HG03342 (cell line): ENCODE measurements at regions not wholly inside any gene's neighbourhood (a gene's known extent, or its start where the extent isn't known, plus 50 kb on each side); places are given as distances from the start of the nearest gene placed in this dataset.

Source experiments
- ATAC-seq: cut with Tn5 transposase; IDR thresholded peaks from one replicate; pipeline ENCODE4 v1.9.1; 2021; ENCODE audit warnings: mild to moderate bottlenecking, moderate library complexity; ENCODE audit not compliant: unreplicated experiment

DNA sequence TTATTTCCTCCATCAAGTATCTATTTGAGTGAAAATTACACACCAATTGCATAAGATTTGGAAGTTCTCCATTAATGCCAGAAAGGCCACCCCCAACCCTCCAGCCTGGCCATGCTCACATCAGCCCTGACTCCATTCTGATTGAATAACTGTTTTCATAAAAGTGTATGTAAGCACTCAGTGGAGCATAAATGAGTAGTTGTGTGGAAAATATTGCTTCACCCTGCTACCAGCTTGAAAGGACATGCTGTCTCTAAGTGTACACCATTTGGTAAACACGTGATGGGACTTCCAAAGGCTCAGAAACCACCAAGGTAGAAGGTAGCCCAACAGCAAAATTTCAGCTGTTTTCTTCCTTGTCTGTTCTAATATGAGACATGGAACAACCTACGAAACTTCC is 393.8 kb downstream of the ZNF385D start:
- ATAC-seq, result no peak

DNA sequence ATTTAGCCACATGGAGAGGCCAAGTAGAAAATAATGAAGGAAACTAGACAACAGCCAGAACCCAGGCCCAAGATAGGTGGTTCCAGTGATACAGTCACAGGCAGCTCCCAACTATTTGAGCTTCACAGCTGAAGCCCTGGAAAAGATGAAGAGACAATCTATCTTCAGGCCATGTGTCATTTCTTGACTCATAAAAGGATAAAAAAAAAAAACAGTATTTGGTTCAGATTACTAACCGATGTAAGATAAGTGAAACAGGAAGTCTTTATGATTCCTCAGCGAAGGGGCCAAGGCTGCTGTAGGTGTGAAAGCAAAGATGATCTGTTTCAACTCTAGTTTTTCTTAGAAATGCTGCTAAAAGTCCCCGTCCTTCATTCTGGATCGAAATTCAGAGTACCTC is 394.6 kb downstream of the ZNF385D start:
- no peak for ATAC-seq

DNA sequence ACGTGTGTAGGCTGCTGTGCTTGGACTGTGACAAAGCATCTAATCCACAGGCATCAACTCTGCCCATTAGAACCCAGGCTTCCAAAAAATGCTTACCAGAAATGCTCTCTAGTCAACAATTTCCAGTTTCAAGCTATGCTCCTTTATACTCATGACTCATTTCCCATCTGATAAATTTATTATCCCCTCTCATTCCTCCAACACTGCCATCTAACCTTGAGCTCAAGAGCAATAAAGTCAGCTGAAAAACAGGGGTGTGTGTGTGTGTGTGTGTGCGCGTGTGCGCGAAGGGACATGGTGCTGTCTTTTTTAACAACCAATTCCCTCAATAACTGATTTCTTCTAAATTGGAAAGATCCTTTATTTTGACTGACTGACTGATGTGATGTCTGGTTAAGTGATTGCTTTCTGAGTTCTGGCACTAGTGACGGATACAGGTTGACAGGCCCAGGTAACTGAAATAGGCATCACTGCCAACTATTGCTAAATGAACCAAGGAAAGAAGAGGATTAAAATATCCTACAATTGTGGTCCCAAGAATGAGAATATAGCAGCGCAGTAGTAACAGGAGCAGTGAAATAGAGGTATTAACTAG is 405.5 kb downstream of the ZNF385D start:
- ATAC-seq, result no peak

DNA sequence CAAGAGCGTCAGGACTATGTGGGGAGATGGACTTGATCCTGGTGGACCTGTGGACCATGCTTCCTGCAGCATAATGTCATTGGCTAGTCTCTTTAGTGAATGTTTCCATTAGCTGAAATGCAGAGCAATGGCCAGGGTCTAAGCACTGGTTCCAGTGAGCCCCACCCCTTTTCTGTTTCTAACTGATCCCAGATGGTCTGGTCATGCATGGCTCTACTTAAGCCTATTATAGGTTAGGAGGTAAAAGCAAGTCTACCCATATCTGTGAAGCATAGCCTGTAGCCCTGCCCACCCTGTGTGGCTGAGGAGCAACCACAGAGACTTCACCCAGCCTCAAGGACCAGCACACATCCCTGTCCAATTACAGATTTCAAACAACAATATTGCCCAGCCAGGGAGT is 419.2 kb downstream of the ZNF385D start:
- no peak for ATAC-seq

DNA sequence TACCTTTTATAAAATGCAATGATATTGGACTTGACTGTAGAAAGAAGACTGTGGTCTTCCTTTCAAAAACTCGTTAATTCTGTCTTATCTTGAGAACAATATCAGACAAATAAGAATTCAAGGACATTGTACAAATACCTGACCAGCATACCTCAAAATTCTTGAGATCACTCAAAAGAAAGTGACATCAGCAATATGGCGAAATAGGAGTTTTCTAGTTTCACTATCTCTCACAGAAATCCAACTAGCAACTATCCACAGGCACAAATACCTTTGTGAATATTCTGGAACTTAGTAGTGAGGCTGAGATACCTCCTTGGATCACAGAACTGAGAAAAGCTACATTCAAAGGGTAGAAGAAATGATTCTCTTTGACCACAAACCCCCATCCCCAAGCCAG is 419.7 kb downstream of the ZNF385D start:
- no peak for ATAC-seq

DNA sequence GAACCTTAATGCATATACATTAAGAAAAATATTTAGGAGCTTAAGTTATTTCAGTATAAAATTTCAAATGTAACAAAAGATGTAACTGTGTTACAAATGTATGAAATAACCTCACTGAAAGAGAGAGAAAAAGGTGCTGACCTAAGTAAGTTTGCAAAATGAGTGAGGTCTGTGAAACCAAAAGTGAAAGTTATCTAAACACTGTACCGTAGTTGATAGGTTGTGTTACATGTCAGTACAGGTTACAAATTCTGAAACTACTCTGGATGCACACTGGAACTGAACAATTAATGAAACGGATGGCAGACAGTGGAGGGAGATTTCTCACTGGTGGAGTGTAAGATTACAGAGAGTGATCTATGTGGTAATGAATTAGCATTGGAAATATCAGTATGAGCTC is 420.7 kb downstream of the ZNF385D start:
- peak; percentile 96 for ATAC-seq

DNA sequence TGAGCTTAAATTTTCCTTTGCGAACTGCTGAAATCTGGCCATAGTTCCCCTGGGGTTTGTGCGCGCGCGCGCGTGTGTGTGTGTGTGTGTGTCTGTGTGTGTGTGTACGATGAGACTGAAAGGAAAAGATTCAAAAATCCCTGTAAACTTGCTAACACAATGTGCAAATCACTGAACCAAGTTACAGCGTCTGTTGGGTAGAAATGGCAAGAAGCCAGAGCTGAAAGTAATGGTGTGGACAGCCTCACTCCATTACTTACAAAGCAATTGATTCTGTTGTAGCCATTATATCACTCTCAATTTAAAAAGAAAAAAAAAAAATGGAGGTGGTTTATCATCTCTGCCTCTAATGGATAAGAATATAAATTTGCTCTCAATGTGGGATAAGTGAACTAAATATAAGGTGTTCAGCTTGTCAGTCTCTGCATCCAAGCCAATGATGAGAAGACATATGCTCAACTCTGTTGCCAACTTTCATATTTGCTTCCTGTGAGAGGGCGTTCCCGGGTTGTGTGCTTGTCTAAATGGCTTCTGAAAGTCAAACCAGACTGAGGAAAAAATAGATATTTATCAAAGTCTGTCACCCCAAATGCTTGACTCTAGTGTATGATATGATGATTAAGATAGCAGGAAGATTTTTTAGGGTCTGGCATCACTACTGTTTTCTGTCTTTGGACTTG is 422.2 kb downstream of the ZNF385D start:
- no peak for ATAC-seq

DNA sequence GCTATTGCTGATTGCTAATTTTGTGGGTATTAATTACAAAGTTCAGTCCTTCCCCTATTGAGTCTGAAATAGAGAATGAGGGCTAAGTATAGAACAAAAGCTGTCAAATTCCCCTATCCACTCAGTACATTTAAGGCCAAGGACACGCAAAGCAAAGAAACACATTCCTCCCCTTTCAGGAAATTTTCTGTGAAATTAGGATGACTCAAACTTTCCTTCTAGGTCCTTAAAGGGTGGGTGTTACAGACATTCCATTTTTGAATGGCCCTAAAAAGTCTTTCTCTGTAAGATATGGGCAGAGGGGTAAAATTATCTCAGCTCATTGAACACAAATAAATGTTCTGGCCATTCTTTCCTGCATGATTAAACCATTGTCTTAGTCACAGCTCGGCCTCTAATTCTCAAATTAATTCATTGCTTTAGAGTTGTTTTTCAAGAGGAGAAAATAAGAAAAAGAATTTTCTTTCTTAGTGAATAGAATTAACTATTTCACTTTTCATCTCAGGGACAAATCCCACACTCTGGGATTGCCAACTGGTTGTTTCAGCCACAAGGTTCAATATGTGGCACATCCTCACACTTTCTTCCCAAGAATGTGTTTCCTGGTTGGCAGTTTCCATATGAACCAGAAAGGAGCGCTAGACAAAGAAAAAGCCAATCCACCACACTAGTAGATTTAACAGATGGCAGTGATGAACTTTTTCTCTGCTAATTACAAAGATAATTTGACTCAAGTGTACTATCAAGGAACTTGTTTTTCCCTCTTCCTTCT is 424.1 kb downstream of the ZNF385D start:
- no peak for ATAC-seq

DNA sequence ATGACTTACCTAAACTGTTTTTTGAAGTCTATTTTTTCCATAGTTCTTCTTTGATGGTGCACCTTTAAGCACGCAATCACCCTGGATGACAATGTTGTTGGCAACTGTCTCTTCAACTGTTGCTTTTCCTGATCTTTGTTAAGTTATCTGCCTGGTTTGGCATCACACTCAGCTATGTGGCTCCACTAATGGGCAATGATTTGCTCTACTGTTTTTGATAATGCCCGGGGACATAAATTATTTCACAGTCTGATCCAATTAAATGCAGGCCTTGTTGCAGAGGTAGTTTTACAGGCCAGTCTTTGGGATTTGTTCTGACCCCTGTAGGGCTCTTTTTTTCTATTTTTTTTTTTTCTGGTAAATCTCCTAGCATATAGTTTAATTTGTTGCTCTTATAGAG is 436.3 kb downstream of the ZNF385D start:
- no peak for ATAC-seq

DNA sequence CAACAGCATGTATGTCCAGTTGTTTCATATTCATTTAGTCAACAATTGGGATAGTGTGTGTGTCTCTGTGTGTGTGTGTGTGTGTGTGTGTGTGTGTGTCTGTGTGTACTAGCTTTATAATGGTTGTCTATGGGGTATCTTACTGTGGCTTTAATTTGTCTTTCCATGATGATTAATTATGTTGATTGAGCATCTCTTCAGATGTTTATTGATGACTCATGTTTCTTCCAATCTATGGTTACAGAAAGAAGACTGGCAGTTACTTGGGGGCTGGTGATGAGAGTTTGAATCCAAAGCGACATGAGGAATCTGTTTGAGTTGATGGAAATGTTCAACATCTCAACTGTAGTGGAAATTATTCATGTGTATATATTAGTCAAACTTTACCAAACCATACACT is 440.1 kb downstream of the ZNF385D start:
- ATAC-seq, result no peak

DNA sequence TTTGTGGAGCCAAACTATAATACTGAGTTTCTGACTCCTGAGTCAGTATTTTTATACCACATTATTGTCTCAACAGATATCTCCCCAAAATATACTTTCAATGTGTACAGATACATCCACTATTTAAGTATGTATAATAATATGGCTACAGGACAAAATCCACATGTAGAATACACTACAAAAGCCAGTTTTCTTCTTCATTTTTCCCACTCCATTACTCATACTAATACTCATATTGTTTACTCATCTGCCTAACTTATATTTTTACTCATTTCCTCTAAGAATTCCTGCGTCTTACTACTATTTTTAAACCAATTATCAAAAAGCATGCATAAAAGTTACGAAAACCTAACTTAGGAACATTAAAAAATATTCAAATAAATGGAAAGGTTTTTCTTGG is 440.8 kb downstream of the ZNF385D start:
- ATAC-seq, result no peak

DNA sequence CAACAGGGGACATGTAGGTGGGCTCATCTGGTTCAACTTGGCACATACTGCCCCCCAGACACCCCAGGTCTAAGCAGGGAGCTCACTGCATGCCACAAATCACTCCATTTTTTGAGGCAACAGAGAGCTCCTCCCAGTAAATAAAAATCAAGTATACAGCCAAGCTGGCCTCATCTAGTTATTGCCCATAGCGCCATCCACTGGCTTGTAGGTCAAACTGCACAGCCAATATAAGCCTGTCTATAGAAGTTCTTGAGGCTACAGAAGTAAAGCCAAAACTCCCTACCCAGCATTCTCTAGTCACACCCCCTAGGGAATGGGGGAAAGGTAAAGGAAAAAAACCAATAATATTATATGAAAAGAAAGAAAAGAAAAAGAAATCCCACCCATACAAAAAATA is 453.7 kb downstream of the ZNF385D start:
- no peak for ATAC-seq

DNA sequence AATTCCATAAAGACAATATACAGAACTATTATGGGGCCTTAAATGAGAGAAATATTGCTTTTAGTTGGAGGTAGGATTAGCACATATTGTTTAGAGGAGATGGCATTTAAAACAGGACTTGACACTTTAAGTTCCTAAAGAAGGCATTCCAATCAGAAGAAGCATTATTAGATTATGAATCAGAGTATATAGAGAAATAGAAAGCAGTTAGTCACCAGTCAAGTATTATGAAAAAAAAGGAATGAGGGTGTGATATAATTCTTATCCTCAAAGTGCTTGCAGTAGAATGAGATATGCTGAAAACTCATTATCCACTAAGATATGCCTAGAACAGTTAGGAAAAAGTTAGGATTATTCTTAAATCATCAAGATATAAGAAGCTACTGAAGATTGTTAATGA is 456.2 kb downstream of the ZNF385D start:
- no peak for ATAC-seq

DNA sequence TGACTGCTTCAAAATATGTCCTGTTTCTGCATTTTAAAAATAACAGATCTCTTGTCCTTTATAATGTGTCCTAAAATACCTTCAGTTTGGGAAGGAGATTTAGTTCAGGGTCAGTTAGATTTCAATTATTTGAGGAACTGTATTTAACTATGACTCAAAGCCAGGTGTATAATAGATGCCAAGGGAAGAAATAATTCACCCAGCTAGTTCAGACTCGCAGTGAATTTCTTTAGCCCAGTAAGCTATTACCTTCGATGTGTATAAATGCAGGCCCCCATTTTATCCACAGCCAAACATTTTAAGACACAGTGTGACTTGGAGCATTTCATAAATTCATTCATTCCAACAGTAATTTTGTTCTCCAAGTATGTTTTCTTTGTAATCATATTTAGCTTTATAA is 458.0 kb downstream of the ZNF385D start:
- no peak for ATAC-seq

DNA sequence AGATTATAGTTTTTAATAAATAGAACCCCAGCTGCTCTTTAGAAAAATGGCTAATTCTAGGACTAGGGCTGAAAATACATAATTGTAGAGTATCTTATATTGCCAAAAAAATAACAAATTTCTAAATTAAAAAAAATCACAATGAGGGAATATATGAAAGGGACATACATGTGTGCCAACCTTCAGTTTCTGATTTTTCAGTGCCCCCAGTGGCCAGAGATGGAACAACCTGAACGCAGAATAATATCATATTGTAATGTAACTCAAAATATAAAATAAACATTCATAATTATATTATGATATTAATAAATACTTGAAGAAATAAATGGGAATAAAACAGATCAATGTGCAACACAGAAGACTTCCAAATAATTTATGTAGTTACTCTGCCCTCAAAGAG is 460.5 kb downstream of the ZNF385D start:
- ATAC-seq, result peak; percentile 85

DNA sequence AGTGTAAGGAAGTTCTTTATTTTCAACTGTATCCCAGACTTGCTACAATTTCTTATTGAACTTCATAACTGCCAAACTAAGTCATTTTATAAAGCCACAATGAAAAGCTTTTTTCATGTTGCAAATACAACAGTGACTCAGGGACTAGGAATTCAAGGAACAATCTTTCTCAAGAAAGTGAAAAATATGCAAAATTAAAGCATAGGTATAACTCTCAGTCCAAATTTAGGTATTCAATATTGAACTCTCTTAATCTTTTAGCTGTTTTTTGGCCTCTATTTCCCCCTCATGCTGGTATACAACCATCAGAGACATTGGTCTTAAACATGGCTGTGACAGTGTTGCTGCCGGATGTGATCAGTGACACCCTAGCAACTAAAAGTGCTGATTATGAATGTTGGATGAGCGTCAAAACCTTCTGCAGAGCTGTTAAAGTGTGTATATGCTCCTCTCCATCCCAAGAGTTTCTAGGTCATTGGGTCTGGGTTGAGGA is 476.9 kb downstream of the ZNF385D start:
- ATAC-seq, result no peak

DNA sequence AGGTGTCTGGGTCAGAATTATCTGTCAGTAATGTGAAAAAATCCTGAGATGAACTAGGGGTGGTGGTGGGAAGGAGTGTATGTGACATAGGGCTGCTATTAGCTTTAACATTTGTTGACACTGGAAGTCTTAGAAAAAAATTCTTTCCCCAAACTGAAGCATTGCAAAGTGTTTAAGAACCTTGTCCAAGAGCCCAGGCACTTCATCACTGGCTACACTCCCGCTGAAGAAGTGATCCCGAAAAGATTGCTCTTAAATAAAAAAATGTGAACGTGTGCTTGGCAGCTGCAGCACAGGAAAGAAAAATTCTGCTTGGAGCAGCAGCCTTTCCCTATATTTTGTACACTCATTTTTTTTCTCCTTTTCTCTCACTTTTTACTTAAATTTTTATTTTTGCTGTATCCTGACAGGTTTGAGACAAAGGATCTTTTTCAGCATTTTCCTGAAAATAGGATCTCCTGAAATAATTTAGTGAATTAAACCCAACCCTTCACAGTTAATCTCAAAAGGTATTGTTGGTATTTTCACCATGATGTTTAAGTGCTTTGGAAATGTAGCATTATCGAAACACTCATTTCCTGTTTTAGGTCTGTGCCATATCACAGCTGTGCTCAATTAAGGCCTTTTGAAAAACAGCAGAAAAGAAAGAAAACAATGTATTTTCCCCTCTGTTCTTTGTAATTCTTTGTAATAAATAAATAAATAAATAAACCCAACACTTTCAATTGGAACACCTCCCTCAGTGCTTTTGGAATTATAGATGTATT is 477.6 kb downstream of the ZNF385D start:
- no peak for ATAC-seq

DNA sequence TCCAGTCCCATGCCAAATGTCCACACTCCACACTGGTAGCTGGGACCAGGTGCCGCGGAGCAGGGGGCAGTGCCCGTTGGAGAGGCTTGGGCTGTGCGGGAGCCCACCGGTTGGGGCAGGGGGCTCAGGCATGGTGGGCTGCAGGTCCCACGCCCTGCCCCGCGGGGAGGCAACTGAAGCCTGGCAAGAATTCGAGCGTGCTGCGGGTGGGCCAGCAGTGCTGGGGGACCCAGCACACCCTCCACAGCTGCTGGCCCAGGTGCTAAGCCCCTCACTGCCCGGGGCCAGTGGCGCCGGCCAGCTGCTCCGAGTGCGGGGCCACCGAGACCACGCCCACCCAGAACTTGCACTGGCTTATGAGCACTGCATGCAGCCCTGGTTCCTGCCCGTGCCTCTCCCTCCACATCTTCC is 479.4 kb downstream of the ZNF385D start:
- ATAC-seq, result no peak

DNA sequence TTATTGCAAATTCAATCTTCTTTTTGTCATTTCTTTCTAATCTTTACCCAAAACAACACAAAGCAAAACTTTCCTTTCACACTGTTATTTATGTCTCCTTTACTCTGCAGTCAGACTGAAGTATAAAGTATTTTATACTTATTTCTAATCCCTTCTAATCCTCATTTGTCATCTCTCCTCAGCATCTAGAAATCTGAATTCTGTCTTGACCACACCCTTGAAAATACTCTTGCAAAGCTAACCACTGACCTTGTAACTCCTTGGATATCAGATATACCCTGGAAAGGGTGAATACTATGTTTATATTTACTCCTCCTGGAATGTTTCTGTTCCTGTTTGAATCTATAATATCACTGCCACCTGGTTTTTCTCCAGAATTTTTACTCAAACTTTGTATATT is 481.1 kb downstream of the ZNF385D start:
- no peak for ATAC-seq

DNA sequence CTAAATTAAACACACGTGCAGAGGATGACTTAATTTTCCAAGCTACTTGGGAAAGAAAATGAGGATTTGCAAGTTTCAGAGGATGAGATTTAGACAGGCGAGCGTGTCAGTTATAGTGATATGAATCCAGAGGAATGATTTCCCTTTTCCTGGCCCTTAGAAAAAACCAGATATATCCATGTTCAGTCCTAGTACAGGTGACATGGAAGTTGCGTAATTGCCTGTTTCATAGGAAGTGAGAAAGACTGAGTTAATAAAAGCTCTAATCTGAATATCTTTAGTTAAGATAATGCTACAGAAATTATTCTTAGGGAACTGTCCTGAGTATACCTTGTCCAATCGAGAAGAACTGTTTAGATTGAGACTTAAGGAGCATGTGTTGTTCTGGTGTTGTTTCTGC is 490.5 kb downstream of the ZNF385D start:
- no peak for ATAC-seq

DNA sequence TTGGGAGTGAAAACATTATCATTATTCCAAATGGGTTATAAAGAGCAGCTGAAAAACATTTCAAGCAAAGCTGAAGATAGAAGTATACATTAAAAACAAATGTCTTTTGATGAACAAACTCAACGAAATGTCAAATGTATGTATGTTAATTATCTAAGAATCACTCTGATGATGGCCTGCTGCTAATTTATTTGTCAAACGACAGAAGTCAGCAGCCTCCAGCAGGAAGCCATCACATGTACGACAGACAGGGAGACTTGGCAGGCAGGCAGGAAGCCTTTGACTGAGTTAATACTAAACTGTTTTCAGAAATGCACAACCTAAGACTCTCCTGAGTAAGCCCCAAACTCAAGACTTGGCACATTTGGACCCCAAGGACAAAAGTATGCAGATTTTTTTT is 491.1 kb downstream of the ZNF385D start:
- ATAC-seq, result no peak
